GM18907 (cell line): ENCODE measurements at regions not wholly inside any gene's neighbourhood (a gene's known extent, or its start where the extent isn't known, plus 50 kb on each side); places are given as distances from the start of the nearest gene placed in this dataset.
"Not testable (repeated sequence)": the region's sequence is repeated elsewhere in the genome, so short reads cannot be mapped to it uniquely, and the experiment has no call there.

Experiments
- ATAC-seq: cut with Tn5 transposase; IDR thresholded peaks from one replicate; pipeline ENCODE4 v1.9.1; 2021; ENCODE audit warnings: mild to moderate bottlenecking, moderate library complexity; ENCODE audit not compliant: unreplicated experiment

- no peak for ATAC-seq
Measured at GRCh38 chr2:84223191-84223590, 235.9 kb downstream of the SUCLG1 start.

DNA sequence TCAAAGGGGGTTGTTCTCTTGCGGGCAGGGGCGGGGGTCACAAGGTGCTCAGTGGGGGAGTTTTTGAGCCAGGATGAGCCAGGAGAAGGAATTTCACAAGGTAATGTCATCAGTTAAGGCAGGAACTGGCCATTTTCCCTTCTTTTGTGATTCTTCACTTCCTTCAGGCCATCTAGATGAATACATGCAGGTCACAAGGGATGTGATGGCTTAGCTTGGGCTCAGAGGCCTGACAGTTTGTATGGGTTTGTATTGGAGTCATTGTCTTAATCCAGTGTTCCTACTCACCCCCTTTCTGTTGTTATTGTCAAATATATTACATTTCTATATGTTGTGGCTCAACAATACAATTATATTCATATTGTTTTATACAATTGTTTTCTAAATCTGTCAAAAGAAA is 238.0 kb downstream of the SUCLG1 start:
- not testable (repeated sequence) for ATAC-seq

DNA sequence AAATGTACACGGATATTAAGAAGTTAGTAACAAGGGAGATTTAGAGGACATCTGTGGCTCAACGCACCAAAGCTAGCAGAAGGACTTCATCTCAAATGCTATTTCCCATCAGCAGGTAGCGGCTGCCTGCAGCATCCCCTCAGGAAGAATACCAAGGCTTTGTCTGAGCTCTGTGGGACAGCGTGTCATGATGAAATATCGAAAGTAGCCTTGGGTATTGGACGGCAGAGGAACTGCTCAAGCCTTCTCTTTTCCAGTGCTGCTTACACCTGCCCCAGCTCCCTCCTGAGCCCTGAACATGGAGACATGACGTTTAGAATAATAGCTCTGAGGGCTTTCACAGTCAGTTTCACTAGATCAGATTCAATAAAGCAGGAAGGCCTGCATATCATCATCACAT is 241.6 kb downstream of the SUCLG1 start:
- ATAC-seq: no peak

- ATAC-seq: no peak
Measured at GRCh38 chr2:84214455-84214854, 244.6 kb downstream of the SUCLG1 start.

DNA sequence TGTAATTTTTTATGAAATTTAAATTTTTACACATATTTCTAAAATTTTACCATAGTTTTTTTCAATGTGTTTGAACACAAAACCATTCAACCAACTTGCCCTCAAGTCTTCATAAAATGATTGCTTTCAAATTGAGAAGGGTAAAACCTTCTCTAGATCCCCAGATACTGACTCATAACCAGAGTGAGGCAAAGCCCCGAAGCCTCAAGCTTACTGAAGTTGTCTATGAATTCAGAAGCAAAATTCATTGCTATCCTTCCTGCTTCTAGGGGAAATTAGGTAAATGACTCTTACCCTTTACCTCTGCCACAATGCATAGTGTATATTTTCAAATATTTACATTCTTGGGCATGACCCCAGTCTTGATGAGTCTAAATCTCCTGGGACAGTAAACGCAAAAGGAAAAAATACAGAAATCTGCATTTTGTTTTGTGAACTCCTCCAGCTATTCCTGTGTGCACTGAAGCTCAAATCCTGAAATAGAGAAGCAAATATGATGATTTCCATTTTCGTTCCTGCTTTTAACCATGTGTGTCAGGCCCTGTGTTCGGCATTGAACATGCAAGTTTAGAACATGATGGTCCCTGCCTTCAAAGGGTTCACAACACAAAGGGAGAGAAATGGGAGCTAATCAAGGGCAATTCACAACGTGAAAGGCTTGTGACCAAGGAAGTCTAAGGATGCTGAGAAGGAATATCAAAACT is 246.3 kb downstream of the SUCLG1 start:
- ATAC-seq: peak; percentile 89

DNA sequence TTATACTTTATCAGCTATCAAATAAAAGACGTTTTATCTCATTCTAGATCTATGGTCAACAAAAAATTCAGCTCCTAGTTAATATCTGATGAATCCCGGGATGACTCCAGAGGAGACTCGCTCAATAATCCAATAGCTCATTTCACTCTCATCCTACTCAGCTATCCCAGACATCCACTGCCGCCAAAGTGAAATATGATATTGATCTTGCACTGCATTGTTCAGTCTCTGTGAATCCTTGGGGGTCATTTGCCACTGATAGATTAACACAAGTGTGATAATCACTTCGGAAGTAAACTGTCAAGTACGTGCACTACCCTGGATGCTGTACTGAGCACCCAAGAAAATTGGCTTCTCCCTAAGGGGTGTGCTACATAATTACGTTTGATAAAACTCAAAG is 249.1 kb downstream of the SUCLG1 start:
- no peak for ATAC-seq

DNA sequence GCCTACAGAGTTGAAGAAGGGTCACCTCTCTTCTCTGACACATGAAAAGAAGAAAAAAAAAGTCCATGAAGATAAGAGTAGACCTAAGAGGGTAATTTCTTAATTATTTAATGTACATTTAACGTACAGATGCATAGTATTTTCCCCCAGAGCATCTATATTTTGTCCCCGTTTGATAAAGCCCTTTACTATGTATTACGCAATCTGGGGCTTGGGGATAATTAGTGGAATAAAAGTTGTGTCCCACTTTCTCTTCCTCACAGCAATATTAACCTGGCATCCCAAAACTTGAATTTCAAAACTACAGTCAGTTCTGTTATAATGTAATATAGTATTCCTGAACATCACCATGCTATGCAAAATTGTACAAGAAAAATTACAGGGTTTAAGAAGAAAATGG is 254.1 kb downstream of the SUCLG1 start:
- no peak for ATAC-seq

DNA sequence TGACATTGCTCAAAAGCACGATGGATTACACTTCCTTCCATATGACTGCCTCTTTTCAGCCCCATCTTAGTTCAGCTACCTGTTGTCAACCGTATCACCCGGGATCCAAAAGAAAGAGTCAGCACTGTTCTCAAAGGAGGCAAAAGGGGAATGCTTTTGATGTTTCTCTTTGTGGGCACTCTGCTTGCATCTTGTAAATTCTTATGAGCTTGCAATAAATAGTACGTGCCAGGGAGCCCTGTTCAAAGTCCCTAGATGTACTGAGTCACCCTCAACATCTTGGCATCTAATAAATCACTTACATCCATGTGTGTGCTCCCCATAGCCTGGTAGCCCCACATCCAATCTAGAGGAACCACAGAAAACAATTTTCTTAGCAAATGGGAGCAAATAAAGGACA is 256.9 kb downstream of the SUCLG1 start:
- no peak for ATAC-seq

DNA sequence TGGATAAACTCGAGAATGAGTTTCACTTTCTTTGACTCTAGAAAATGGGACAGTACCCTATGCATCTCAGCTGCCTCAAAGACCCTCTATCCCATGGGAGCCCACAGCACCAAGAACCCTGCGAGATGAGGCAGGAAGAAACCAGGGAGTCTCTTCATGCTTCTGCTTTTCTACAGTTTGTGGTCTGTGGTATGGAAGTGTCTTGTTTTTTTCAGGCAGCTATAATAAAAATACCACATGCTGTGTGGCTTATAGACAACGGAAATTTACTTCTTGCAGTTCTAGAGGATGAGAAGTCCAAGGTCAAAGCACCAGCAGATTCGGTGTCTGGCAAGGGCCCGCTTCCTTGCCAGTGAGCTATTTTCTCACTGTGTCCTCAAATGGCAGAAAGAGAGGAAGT is 257.9 kb downstream of the SUCLG1 start:
- ATAC-seq: no peak

GRCh38 chr2:84197901-84198300 is 261.2 kb downstream of the SUCLG1 start:
- no peak for ATAC-seq

- ATAC-seq: no peak
Measured at GRCh38 chr2:84194949-84195644, 264.0 kb downstream of the SUCLG1 start.

DNA sequence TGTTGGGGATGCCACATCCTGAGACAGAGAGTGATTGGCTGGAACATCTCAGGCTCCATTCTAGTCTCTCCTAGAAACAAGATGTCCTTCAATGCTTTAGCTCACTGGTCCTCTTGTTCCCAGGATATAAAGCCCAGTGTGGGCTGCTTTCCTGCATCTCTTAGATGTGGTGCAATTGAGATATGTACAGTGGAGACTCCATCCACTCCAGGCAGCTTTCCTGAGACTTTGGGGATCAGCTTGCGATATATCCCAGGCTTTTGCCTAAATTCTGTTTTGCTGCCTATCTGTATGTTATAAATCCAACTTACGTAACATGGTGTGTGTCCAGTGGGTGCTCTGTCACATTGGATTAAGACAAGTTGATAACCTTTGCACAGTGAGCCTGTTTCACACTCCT is 264.9 kb downstream of the SUCLG1 start:
- no peak for ATAC-seq

- no peak for ATAC-seq
Measured at GRCh38 chr2:84187258-84187657, 271.8 kb downstream of the SUCLG1 start.

GRCh38 chr2:84181927-84182326 is 277.2 kb downstream of the SUCLG1 start:
- ATAC-seq: no peak

DNA sequence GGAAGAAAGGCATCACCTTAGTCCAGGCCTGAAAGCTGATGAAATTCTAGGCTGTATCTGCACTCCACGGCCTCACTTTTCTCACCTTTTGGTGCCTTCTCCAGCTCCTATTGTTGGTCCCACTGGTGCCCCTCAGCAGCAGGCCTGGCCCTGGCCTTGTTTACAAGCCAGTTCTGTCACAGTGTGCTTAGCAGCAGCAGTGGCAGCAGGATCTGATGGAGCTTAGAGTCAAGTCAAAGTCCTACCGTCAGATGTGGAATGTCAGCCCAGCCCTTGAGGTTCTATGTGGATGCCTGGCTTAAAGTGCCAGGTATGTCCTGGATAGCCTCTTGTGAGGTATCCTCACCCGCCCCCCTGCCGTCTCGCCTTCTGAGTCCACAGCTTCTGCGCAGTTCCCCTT is 281.3 kb downstream of the SUCLG1 start:
- ATAC-seq: no peak

DNA sequence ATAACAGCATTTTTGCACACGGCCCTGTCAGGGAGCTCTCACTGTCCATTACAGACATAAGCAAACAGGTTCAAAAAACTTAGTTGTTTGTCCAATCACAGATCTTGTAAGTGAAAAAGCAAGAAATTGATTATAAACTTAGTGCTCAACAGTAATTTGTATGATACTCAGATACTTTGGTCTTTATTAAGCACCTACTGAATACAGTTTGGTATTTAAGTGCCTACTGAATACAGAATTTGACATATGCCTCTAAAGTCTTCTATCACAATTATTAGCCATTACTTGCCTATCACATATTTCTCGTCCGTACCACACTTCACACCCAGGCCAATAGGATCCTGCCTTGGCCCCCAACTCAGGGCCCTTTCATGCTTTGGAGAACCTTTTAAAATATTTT is 283.1 kb downstream of the SUCLG1 start:
- no peak for ATAC-seq

DNA sequence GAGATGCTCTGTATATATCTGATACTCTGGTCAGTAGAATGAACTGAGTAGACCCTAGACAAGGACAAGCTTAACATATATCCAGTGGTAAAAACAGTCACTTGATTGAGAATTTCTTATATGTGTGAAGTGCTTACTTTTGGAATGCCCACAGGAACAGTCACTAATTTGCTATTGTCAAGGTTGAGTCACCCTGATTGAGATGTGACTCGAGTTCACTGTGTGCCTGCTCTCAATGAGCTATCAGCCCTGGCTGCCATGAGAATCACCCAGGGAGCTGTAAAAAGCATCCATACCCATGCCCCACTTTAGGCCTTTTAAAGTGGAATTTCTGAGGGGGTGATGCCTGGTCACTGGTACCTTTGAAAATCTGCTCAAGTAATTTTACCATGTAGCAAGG is 283.7 kb downstream of the SUCLG1 start:
- no peak for ATAC-seq

- ATAC-seq: no peak
Measured at GRCh38 chr2:84173041-84173440, 286.0 kb downstream of the SUCLG1 start.

GRCh38 chr2:84170979-84171378 is 288.1 kb downstream of the SUCLG1 start:
- ATAC-seq: no peak

- ATAC-seq: no peak
Measured at GRCh38 chr2:84169871-84170270, 289.2 kb downstream of the SUCLG1 start.

- ATAC-seq: not testable (repeated sequence)
Measured at GRCh38 chr2:84168552-84168951, 290.5 kb downstream of the SUCLG1 start.

- no peak for ATAC-seq
Measured at GRCh38 chr2:84165256-84165655, 293.8 kb downstream of the SUCLG1 start.

- ATAC-seq: no peak
Measured at GRCh38 chr2:84160453-84160852, 298.6 kb downstream of the SUCLG1 start.
